A549 (cell line): ENCODE measurements at regions not wholly inside any gene's neighbourhood (a gene's known extent, or its start where the extent isn't known, plus 50 kb on each side); places are given as distances from the start of the nearest gene placed in this dataset.

Experiments
- CBX8 ChIP-seq: fragments of 200-600 bp; sonication (generic); IDR thresholded peaks from 2 replicates; pipeline ENCODE4 v1.6.1; 2016
- CEBPB ChIP-seq, 2 experiments: fragments of >200 bp in 1 of 2; sonication (Bioruptor Twin) in 1 of 2; formaldehyde crosslinking in 1 of 2; IDR thresholded peaks; 2 replicates each; pipeline ENCODE4 v1.6.1; 2012 to 2016
- EP300 ChIP-seq, 2 experiments: fragments of >200 bp; sonication (Bioruptor Twin); formaldehyde crosslinking; IDR thresholded peaks; 2 replicates in 1 of 2; 3 replicates in 1 of 2; pipeline ENCODE4 v1.6.1; 2016 to 2017
- FOSL2 ChIP-seq, 2 experiments: fragments of 450-650 bp in 1 of 2; fragments of >200 bp in 1 of 2; sonication (Bioruptor Twin) in 1 of 2; formaldehyde crosslinking; IDR thresholded peaks; 2 replicates each; pipeline versions ENCODE4 v1.5.0 to v1.6.1; 2016 to 2020; ENCODE audit warnings: mild to moderate bottlenecking in 1 of 2, moderate library complexity in 1 of 2
- HOXA7 ChIP-seq: fragments of 250-450 bp; sonication (Bioruptor Pico); IDR thresholded peaks from 2 replicates; pipeline ENCODE4 v1.5.0; 2020; ENCODE audit warnings: mild to moderate bottlenecking, moderate library complexity
- KDM1A ChIP-seq: fragments of 200-600 bp; sonication (generic); IDR thresholded peaks from 2 replicates; pipeline ENCODE4 v1.6.1; 2016; ENCODE audit warnings: low read depth, mild to moderate bottlenecking
- KDM5A ChIP-seq: fragments of 200-600 bp; sonication (generic); IDR thresholded peaks from 2 replicates; pipeline ENCODE4 v1.6.1; 2016; ENCODE audit warnings: antibody characterized with exemption, mild to moderate bottlenecking
- MYC ChIP-seq: IDR thresholded peaks from 2 replicates; pipeline ENCODE4 v1.6.1; 2012; ENCODE audit warnings: mild to moderate bottlenecking, inconsistent platforms, low read length, improper control_type of control experiment, borderline replicate concordance
- NFE2L2 ChIP-seq: fragments of 150-350 bp; conservative IDR thresholded peaks from 2 replicates; pipeline ENCODE4 v1.6.1; 2014; ENCODE audit warnings: low read length
- POLR2A ChIP-seq: IDR thresholded peaks from 2 replicates; pipeline ENCODE4 v1.6.1; 2012; ENCODE audit warnings: mild to moderate bottlenecking, low read length
- RAD21 ChIP-seq, 2 experiments: fragments of >200 bp in 1 of 2; sonication (Bioruptor Twin) in 1 of 2; formaldehyde crosslinking in 1 of 2; IDR thresholded peaks in 1 of 2; conservative IDR thresholded peaks in 1 of 2; 2 replicates in 1 of 2; 3 replicates in 1 of 2; pipeline ENCODE4 v1.6.1; 2012 to 2018; ENCODE audit warnings: inconsistent platforms in 1 of 2
- RNF2 ChIP-seq: fragments of 200-600 bp; sonication (generic); IDR thresholded peaks from 2 replicates; pipeline ENCODE4 v1.6.1; 2016; ENCODE audit warnings: low read depth, mild to moderate bottlenecking, antibody characterized with exemption, moderate library complexity, borderline replicate concordance
- ZFP36 ChIP-seq: fragments of 450-650 bp; IDR thresholded peaks from 2 replicates; pipeline ENCODE4 v1.6.1; 2014; ENCODE audit warnings: borderline replicate concordance; ENCODE audit not compliant: partially characterized antibody
- TF ChIP-seq, protein P1 (sequence below): fragments of >200 bp; sonication (Bioruptor Twin); formaldehyde crosslinking; IDR thresholded peaks from 3 replicates; pipeline ENCODE4 v1.5.1; 2016

GRCh38 chr5:173757403-173758209 lies 130.5 kb upstream of the CPEB4 start:
- TF ChIP-seq, protein P1, sequence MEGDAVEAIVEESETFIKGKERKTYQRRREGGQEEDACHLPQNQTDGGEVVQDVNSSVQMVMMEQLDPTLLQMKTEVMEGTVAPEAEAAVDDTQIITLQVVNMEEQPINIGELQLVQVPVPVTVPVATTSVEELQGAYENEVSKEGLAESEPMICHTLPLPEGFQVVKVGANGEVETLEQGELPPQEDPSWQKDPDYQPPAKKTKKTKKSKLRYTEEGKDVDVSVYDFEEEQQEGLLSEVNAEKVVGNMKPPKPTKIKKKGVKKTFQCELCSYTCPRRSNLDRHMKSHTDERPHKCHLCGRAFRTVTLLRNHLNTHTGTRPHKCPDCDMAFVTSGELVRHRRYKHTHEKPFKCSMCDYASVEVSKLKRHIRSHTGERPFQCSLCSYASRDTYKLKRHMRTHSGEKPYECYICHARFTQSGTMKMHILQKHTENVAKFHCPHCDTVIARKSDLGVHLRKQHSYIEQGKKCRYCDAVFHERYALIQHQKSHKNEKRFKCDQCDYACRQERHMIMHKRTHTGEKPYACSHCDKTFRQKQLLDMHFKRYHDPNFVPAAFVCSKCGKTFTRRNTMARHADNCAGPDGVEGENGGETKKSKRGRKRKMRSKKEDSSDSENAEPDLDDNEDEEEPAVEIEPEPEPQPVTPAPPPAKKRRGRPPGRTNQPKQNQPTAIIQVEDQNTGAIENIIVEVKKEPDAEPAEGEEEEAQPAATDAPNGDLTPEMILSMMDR = no peak
- TF ChIP-seq KDM1A (no peak), CEBPB (IDR thresholded peaks at IDR 0.05) (no peak), RAD21 (conservative IDR thresholded peaks at IDR 0.05 in 1 of 2, IDR thresholded peaks at IDR 0.05 in 1 of 2) (no peak), MYC (no peak), ZFP36 (no peak), EP300 (IDR thresholded peaks at IDR 0.05) (no peak), RNF2 (no peak), NFE2L2 (no peak), KDM5A (no peak), CBX8 (no peak), HOXA7 (CRISPR knock-in tag) (no peak), FOSL2 (IDR thresholded peaks at IDR 0.05) (no peak), FOSL2 (CRISPR knock-in tag; IDR thresholded peaks at IDR 0.05) (no peak), POLR2A (no peak)
